Mesenchymal stem cell (in vitro differentiated cells and primary cell): ENCODE measurements at regions not wholly inside any gene's neighbourhood (a gene's known extent, or its start where the extent isn't known, plus 50 kb on each side); places are given as distances from the start of the nearest gene placed in this dataset.

Experiments used
- DNase-seq: peaks from one replicate; pipeline ENCODE4 v3.0.0-alpha.2; 2013
- H2AFZ ChIP-seq: one replicate; pipeline ENCODE4 v1.6.1; 2013; ENCODE audit warnings: low read depth, mild to moderate bottlenecking, control low read depth, inconsistent platforms, low read length, moderate library complexity
- H2AK5ac ChIP-seq: 2 replicates; pipeline ENCODE4 v1.6.1; 2013; ENCODE audit warnings: low read length, moderate library complexity, mild to moderate bottlenecking, inconsistent platforms; ENCODE audit not compliant: severe bottlenecking
- H2BK120ac ChIP-seq: one replicate; pipeline ENCODE4 v1.6.1; 2013; ENCODE audit warnings: low read depth, mild to moderate bottlenecking, inconsistent platforms, low read length, moderate library complexity
- H2BK12ac ChIP-seq, 2 experiments: one replicate each; pipeline ENCODE4 v1.6.1; 2013; ENCODE audit warnings: inconsistent platforms in 2 of 2, low read length in 2 of 2, mild to moderate bottlenecking in 2 of 2, moderate library complexity in 2 of 2, control low read depth in 1 of 2
- H2BK15ac ChIP-seq: one replicate; pipeline ENCODE4 v1.6.1; 2013; ENCODE audit warnings: mild to moderate bottlenecking, low read depth, inconsistent platforms; ENCODE audit not compliant: poor library complexity, severe bottlenecking
- H2BK5ac ChIP-seq: 2 replicates; pipeline ENCODE4 v1.6.1; 2013; ENCODE audit warnings: low read depth, mild to moderate bottlenecking, low read length, control low read depth, inconsistent platforms; ENCODE audit not compliant: poor library complexity, severe bottlenecking
- H3K14ac ChIP-seq, 2 experiments: one replicate each; pipeline ENCODE4 v1.6.1; 2013; ENCODE audit warnings: inconsistent platforms in 2 of 2, low read length in 2 of 2, control low read depth in 1 of 2, mild to moderate bottlenecking in 1 of 2, moderate library complexity in 1 of 2
- H3K18ac ChIP-seq, 2 experiments: one replicate each; pipeline ENCODE4 v1.6.1; 2013; ENCODE audit warnings: inconsistent platforms in 2 of 2, low read length in 2 of 2, control low read depth in 1 of 2, low read depth in 1 of 2, mild to moderate bottlenecking in 1 of 2
- H3K23ac ChIP-seq, 2 experiments: one replicate each; pipeline ENCODE4 v1.6.1; 2013; ENCODE audit warnings: inconsistent platforms in 2 of 2, low read length in 2 of 2, mild to moderate bottlenecking in 2 of 2, moderate library complexity in 2 of 2, control low read depth in 1 of 2
- H3K27ac ChIP-seq: 2 replicates; pipeline ENCODE4 v1.5.1; 2013; ENCODE audit warnings: mild to moderate bottlenecking, moderate library complexity, low read length, control low read depth, inconsistent platforms; ENCODE audit not compliant: poor library complexity, severe bottlenecking
- H3K27me3 ChIP-seq, 2 experiments: 2 replicates each; pipeline versions ENCODE4 v1.6.1 to v1.7.0; 2013; ENCODE audit warnings: low read length in 2 of 2, mild to moderate bottlenecking in 2 of 2, moderate library complexity in 2 of 2, control low read depth in 1 of 2, inconsistent platforms in 1 of 2; ENCODE audit not compliant: control insufficient read depth in 1 of 2, insufficient read depth in 1 of 2
- H3K36me3 ChIP-seq, 2 experiments: 2 replicates each; pipeline versions ENCODE4 v1.6.1 to v1.7.0; 2013; ENCODE audit warnings: low read length in 2 of 2, control low read depth in 1 of 2, inconsistent platforms in 1 of 2, low read depth in 1 of 2, mild to moderate bottlenecking in 1 of 2; ENCODE audit not compliant: insufficient read depth in 2 of 2, control insufficient read depth in 1 of 2
- H3K4ac ChIP-seq, 2 experiments: one replicate each; pipeline ENCODE4 v1.6.1; 2013; ENCODE audit warnings: inconsistent platforms in 2 of 2, low read length in 2 of 2, mild to moderate bottlenecking in 2 of 2, moderate library complexity in 2 of 2, control low read depth in 1 of 2, low read depth in 1 of 2
- H3K4me1 ChIP-seq: 2 replicates; pipeline ENCODE4 v1.6.1; 2013; ENCODE audit warnings: low read depth, low read length, control low read depth; ENCODE audit not compliant: control insufficient read depth, insufficient read depth
- H3K4me2 ChIP-seq: 2 replicates; pipeline ENCODE4 v1.6.1; 2013; ENCODE audit warnings: low read length, mild to moderate bottlenecking, inconsistent platforms; ENCODE audit not compliant: poor library complexity, severe bottlenecking
- H3K4me3 ChIP-seq, 2 experiments: 2 replicates each; pipeline versions ENCODE4 v1.5.1 to v1.7.0; 2013; ENCODE audit warnings: low read length in 2 of 2, mild to moderate bottlenecking in 2 of 2, control low read depth in 1 of 2, low read depth in 1 of 2; ENCODE audit not compliant: insufficient read depth in 1 of 2
- H3K79me1 ChIP-seq: replicated peaks from 2 replicates; pipeline ENCODE4 v1.6.1; 2013; ENCODE audit warnings: mild to moderate bottlenecking, control low read depth, low read length, inconsistent platforms; ENCODE audit not compliant: poor library complexity, severe bottlenecking
- H3K9ac ChIP-seq: 2 replicates; pipeline ENCODE4 v1.7.0; 2013; ENCODE audit warnings: mild to moderate bottlenecking, low read length, moderate library complexity
- H3K9me3 ChIP-seq: 2 replicates; pipeline ENCODE4 v1.7.0; 2013; ENCODE audit warnings: mild to moderate bottlenecking, low read length; ENCODE audit not compliant: control insufficient read depth
- H4K8ac ChIP-seq: one replicate; pipeline ENCODE4 v1.6.1; 2013; ENCODE audit warnings: inconsistent platforms, mild to moderate bottlenecking, low read length, moderate library complexity
- H4K91ac ChIP-seq: one replicate; pipeline ENCODE4 v1.6.1; 2013; ENCODE audit warnings: mild to moderate bottlenecking, low read length, inconsistent platforms
- WGBS: methylation state at CpG from one replicate; pipeline ENCODE4 v1.1.7; 2013; ENCODE audit warnings: mixed read lengths; 5-methylcytosine and 5-hydroxymethylcytosine counted together

DNA sequence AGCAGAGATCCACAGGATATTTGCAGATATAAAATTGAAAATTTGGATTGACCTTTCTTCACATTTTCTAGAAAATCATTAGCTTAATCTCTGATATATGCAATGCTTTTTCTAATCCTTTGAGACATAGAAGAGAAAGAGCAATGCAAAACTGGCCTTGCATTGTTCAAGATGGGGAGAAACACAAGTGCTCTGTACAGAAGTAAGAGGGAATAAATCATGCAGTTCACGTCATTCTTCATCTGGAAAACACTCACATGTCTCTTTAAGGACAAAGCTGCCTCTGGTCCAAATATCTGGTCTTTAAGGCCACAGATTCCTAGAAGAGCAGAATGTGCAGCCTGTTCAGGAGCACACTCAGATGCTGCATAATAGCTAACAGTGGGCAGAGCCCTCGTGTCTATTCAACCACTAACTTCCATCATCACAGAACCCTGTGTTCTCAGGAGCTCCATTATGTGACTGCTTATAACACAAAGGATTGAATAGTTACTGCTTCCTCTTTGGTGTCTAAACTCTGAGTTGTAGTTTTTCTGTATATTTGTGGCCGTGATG is 277.5 kb downstream of the PLK2 start:
- Histone ChIP-seq H3K79me1 (no peaks in the 10 kb centered on the region), H3K18ac (no peak overlapping the region), H3K4me1 (no peaks in the 10 kb centered on the region), H3K9me3 (no peaks in the 10 kb centered on the region), H3K27ac (no peak overlapping the region), H2BK5ac (no peak overlapping the region), H2BK15ac (no peak overlapping the region), H3K4me2 (no peak overlapping the region), H4K91ac (no peak overlapping the region), H3K27me3 (no peaks in the 10 kb centered on the region), H3K4me3 (no peak overlapping the region), H3K9ac (no peak overlapping the region), H3K36me3 (no peaks in the 10 kb centered on the region), H2BK120ac (no peak overlapping the region), H3K14ac (no peak overlapping the region), H2AFZ (no peak overlapping the region), H3K23ac (no peak overlapping the region), H3K4ac (no peak overlapping the region), H2BK12ac (no peak overlapping the region), H4K8ac (no peak overlapping the region), H2AK5ac (no peak overlapping the region)
- WGBS: 46% methylated on average over 2 of the region's 3 CpGs
- peak; percentile 6 for DNase-seq

DNA sequence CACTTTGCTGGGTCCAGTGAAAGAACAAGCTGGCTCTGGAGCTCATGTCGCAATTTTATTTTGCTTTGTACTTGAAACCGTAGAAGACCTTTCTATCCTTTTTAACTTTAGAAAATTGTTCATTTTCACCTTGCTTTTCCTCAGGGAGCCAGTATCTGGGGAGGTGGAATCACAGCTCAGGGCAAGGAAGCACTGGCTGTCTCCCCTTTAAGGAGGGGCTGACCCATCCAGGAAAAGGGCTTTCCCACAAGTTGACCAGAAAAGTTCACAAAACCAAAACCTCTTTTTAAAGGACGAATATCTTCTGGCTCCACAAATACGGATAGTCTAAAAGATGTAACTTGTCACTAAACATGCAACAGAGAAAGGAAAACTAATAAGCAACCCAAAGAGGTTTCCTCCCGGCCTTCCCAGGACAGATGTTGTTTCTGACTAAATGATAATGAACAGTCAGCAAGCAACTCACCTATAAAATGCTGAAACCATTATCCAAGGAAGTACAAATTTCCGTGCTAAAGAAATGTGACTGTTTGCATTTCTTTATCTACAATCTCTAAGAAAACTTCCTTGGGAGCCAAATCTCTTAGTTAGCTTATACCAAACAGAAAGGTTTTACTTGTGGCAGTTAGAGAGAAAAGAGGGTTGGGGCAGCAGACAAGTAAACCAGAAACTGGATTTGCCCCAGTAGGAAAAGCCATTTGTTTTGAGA is 278.2 kb downstream of the PLK2 start:
- no peak overlapping the region for H3K4me3 ChIP-seq
- H3K4me2 ChIP-seq: no peak overlapping the region
- DNase-seq: no peak
- H4K91ac ChIP-seq: no peak overlapping the region
- H2BK120ac ChIP-seq: no peak overlapping the region
- H3K9me3 ChIP-seq: no peaks in the 10 kb centered on the region
- H3K36me3 ChIP-seq: no peaks in the 10 kb centered on the region
- H4K8ac ChIP-seq: no peak overlapping the region
- no peak overlapping the region for H3K18ac ChIP-seq
- no peaks in the 10 kb centered on the region for H3K79me1 ChIP-seq
- no peak overlapping the region for H2AFZ ChIP-seq
- H3K14ac ChIP-seq: no peak overlapping the region
- no peak overlapping the region for H3K27ac ChIP-seq
- H3K4me1 ChIP-seq: no peaks in the 10 kb centered on the region
- H2BK12ac ChIP-seq: no peak overlapping the region
- H3K9ac ChIP-seq: no peak overlapping the region
- no peak overlapping the region for H2AK5ac ChIP-seq
- H3K23ac ChIP-seq: no peak overlapping the region
- no peak overlapping the region for H3K4ac ChIP-seq
- no peak overlapping the region for H2BK5ac ChIP-seq
- no peaks in the 10 kb centered on the region for H3K27me3 ChIP-seq
- WGBS: 94% methylated on average over 5 of the region's 6 CpGs
- no peak overlapping the region for H2BK15ac ChIP-seq

DNA sequence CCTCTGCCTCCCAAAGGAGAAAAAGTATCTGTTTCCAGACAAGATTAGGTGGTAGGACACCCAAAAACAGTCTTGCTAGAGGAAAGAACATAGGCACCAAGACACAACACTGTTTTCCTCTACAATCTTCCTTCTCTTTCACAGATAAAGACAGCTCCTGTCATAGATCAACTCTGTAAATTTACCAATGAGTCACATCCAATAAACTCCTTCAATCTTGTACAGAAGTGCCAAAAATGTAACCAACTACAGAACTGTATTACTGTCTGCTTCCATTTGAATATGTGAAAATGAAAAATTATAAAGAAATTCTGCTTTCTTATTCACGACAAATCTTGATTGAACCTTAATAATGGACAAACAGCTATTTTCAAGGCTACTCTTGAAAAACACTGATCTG is 286.9 kb downstream of the PLK2 start:
- Histone ChIP-seq H3K9ac (no peak overlapping the region), H3K79me1 (no peaks in the 10 kb centered on the region), H3K18ac (no peak overlapping the region), H3K27me3 (no peaks in the 10 kb centered on the region), H2AFZ (no peak overlapping the region), H3K27ac (no peak overlapping the region), H3K14ac (no peak overlapping the region), H2BK120ac (no peak overlapping the region), H3K4me1 (no peaks in the 10 kb centered on the region), H2BK15ac (no peak overlapping the region), H3K4me3 (no peak overlapping the region), H2AK5ac (no peak overlapping the region), H3K4ac (no peak overlapping the region), H3K4me2 (no peak overlapping the region), H4K8ac (no peak overlapping the region), H3K9me3 (no peaks in the 10 kb centered on the region), H2BK5ac (no peak overlapping the region), H3K36me3 (no peaks in the 10 kb centered on the region), H3K23ac (no peak overlapping the region), H4K91ac (no peak overlapping the region), H2BK12ac (no peak overlapping the region)
- no peak for DNase-seq
- 100% methylated on average over 1 of the region's 1 CpG for WGBS

DNA sequence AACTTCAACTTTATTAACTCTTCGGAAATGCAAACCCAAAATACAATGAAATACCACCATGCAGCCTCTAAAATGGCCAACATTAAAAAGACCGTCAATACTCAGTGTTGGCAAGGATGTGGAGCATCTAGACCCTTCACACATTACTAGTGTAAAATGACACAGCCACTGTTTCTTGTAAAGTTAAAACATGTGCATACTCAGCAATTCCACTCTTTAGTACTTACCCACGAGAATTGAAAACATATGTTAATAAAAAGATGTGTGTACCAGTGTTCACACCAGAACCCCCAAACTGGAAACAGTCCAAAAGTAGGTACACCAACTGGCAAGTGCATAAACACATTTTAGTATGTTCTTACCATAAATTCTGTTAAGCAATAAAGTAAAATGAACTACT is 294.7 kb downstream of the PLK2 start:
- no peaks in the 10 kb centered on the region for H3K9me3 ChIP-seq
- H3K27me3 ChIP-seq: no peaks in the 10 kb centered on the region
- H2BK120ac ChIP-seq: no peak overlapping the region
- no peaks in the 10 kb centered on the region for H3K36me3 ChIP-seq
- no peak overlapping the region for H3K9ac ChIP-seq
- H3K4me1 ChIP-seq: no peaks in the 10 kb centered on the region
- no peak overlapping the region for H2BK15ac ChIP-seq
- H3K14ac ChIP-seq: no peak overlapping the region
- H3K4me2 ChIP-seq: no peak overlapping the region
- no peak overlapping the region for H2BK12ac ChIP-seq
- H3K18ac ChIP-seq: no peak overlapping the region
- no peak overlapping the region for H3K23ac ChIP-seq
- H2BK5ac ChIP-seq: no peak overlapping the region
- no peak overlapping the region for H3K4ac ChIP-seq
- H3K4me3 ChIP-seq: no peak overlapping the region
- H3K27ac ChIP-seq: no peak overlapping the region
- no peak overlapping the region for H4K91ac ChIP-seq
- H2AK5ac ChIP-seq: no peak overlapping the region
- H2AFZ ChIP-seq: no peak overlapping the region
- no peaks in the 10 kb centered on the region for H3K79me1 ChIP-seq
- WGBS: 95% methylated on average over 2 of the region's 3 CpGs
- H4K8ac ChIP-seq: no peak overlapping the region
- DNase-seq: no peak
